GM23248 (cell line): ENCODE measurements at regions not wholly inside any gene's neighbourhood (a gene's known extent, or its start where the extent isn't known, plus 50 kb on each side); places are given as distances from the start of the nearest gene placed in this dataset.

Source experiments
- EZH2 ChIP-seq: fragments of 200-600 bp; sonication (generic); IDR thresholded peaks from 2 replicates; pipeline ENCODE4 v1.6.1; 2018; ENCODE audit warnings: antibody characterized with exemption, mild to moderate bottlenecking; ENCODE audit not compliant: insufficient read depth, poor library complexity, severe bottlenecking
- EZH2phosphoT487 ChIP-seq: fragments of 200-600 bp; sonication (generic); IDR thresholded peaks from 2 replicates; pipeline ENCODE4 v1.6.1; 2018; ENCODE audit warnings: antibody characterized with exemption, moderate library complexity, mild to moderate bottlenecking, low read depth; ENCODE audit not compliant: insufficient read depth

DNA sequence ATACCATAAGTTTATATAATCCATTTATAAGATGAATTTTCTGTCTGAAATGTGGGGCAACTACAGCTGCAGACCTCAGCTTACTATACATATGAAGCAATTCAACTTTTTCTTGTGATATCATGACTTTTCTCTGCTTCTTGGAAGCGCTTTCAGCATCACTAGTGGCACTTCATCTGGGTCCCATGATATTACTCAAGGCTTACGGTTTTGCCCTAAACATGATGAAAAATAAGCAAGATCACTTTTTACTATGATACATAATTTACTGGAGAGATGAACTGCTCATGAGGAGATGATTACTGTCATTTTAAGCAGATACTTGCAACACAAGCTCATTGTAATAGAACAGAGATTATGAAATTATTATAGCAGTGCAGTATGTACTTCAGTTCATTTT, 258.0 kb upstream of the ZSWIM2 start:
- TF ChIP-seq EZH2phosphoT487 (no peak), EZH2 (no peak)
